SU-DHL-6 (cell line): ENCODE measurements at regions not wholly inside any gene's neighbourhood (a gene's known extent, or its start where the extent isn't known, plus 50 kb on each side); places are given as distances from the start of the nearest gene placed in this dataset.

ENCODE experiments used
- H2AFZ ChIP-seq: fragments of 200-600 bp; sonication (generic); 2 replicates; pipeline ENCODE4 v1.6.1; 2014; ENCODE audit warnings: low read depth, mild to moderate bottlenecking, moderate library complexity, mixed read lengths, antibody characterized with exemption, low read length; ENCODE audit not compliant: severe bottlenecking
- H3F3A ChIP-seq: fragments of 200-600 bp; shearing (Covaris generic); 2 replicates; pipeline ENCODE4 v1.6.0; 2016; ENCODE audit warnings: antibody characterized with exemption, mild to moderate bottlenecking; ENCODE audit not compliant: insufficient read depth
- H3K27ac ChIP-seq: fragments of 200-600 bp; sonication (generic); 2 replicates; pipeline ENCODE4 v1.5.1; 2016; ENCODE audit warnings: low read depth, mild to moderate bottlenecking, low read length, moderate library complexity, mixed read lengths
- H3K27me3 ChIP-seq: fragments of 200-600 bp; sonication (generic), shearing (Covaris generic); 2 replicates; pipeline ENCODE4 v1.6.0; 2014; ENCODE audit warnings: mild to moderate bottlenecking, low read length
- H3K36me3 ChIP-seq: fragments of 200-600 bp; sonication (generic); 2 replicates; pipeline ENCODE4 v1.6.1; 2014; ENCODE audit warnings: mild to moderate bottlenecking, low read length, mixed read lengths
- H3K4me2 ChIP-seq: fragments of 300-600, 200-600 bp; shearing (Covaris generic), sonication (generic); 2 replicates; pipeline ENCODE4 v1.6.0; 2014; ENCODE audit warnings: low read length, low read depth, mild to moderate bottlenecking; ENCODE audit not compliant: poor library complexity, severe bottlenecking
- H3K4me3 ChIP-seq: fragments of 200-600 bp; sonication (generic); 2 replicates; pipeline ENCODE4 v1.5.1; 2014; ENCODE audit warnings: antibody characterized with exemption, low read length, mild to moderate bottlenecking, mixed read lengths; ENCODE audit not compliant: insufficient read depth, poor library complexity, severe bottlenecking
- H3K79me2 ChIP-seq: fragments of 200-600 bp; sonication (generic); 2 replicates; pipeline ENCODE4 v1.6.1; 2014; ENCODE audit warnings: mild to moderate bottlenecking, low read length, moderate library complexity; ENCODE audit not compliant: insufficient read depth
- H3K9ac ChIP-seq: fragments of 200-600 bp; sonication (generic); 2 replicates; pipeline ENCODE4 v1.7.0; 2014; ENCODE audit warnings: mild to moderate bottlenecking, low read length
- H3K9me2 ChIP-seq: fragments of 200-600 bp; sonication (generic); replicated peaks from 2 replicates; pipeline ENCODE4 v1.6.1; 2014; ENCODE audit warnings: low read length; ENCODE audit not compliant: insufficient read depth
- H3K9me3 ChIP-seq: fragments of 200-600 bp; sonication (generic); 2 replicates; pipeline ENCODE4 v1.6.1; 2014; ENCODE audit warnings: low read length, mixed read lengths; ENCODE audit not compliant: insufficient read depth
- H4K20me1 ChIP-seq: fragments of 200-600 bp; sonication (generic); 2 replicates; pipeline ENCODE4 v1.6.1; 2014; ENCODE audit warnings: low read depth, mild to moderate bottlenecking, antibody characterized with exemption, low read length, moderate library complexity, mixed read lengths
- EZH2phosphoT487 ChIP-seq: fragments of 200-600 bp; sonication (generic), shearing (Covaris generic); conservative IDR thresholded peaks from 2 replicates; pipeline ENCODE4 v1.6.1; 2018; ENCODE audit warnings: mild to moderate bottlenecking, antibody characterized with exemption, low read length, moderate library complexity, mixed read lengths
- TF ChIP-seq, protein P1 (sequence below): fragments of 200-600 bp; sonication (generic); IDR thresholded peaks from one replicate; pipeline ENCODE4 v1.5.1; 2017; ENCODE audit warnings: antibody characterized with exemption, mild to moderate bottlenecking, low read length, moderate library complexity; ENCODE audit not compliant: insufficient read depth, poor library complexity, severe bottlenecking

DNA sequence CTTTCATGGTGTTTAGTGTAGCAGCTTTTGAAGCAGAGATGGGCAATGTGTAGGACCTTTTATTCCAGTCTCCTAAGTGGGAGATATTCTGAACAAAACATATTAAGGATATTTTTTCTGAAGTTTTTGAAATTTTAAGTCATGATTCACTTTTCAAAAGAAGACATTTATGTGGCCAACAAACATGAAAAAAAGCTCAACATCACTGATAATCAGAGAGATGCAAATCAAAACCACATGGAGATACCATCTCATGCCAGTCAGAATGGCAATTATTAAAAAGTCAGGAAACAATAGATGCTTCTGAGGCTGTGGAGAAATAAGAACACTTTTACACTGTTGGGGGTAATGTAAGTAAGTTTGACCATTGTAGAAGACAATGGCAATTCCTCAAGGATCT, 76.0 kb downstream of the FAT4 start:
- H3F3A ChIP-seq: no peaks in the 10 kb centered on the region
- no peaks in the 10 kb centered on the region for H3K36me3 ChIP-seq
- no peak overlapping the region for H3K27ac ChIP-seq
- no peaks in the 10 kb centered on the region for H3K9me2 ChIP-seq
- no peak for TF ChIP-seq EZH2phosphoT487
- TF ChIP-seq, protein P1, sequence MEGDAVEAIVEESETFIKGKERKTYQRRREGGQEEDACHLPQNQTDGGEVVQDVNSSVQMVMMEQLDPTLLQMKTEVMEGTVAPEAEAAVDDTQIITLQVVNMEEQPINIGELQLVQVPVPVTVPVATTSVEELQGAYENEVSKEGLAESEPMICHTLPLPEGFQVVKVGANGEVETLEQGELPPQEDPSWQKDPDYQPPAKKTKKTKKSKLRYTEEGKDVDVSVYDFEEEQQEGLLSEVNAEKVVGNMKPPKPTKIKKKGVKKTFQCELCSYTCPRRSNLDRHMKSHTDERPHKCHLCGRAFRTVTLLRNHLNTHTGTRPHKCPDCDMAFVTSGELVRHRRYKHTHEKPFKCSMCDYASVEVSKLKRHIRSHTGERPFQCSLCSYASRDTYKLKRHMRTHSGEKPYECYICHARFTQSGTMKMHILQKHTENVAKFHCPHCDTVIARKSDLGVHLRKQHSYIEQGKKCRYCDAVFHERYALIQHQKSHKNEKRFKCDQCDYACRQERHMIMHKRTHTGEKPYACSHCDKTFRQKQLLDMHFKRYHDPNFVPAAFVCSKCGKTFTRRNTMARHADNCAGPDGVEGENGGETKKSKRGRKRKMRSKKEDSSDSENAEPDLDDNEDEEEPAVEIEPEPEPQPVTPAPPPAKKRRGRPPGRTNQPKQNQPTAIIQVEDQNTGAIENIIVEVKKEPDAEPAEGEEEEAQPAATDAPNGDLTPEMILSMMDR: no peak
- H3K4me2 ChIP-seq: no peak overlapping the region
- H3K4me3 ChIP-seq: no peak overlapping the region
- H3K79me2 ChIP-seq: no peaks in the 10 kb centered on the region
- H2AFZ ChIP-seq: no peak overlapping the region
- no peaks in the 10 kb centered on the region for H4K20me1 ChIP-seq
- no peaks in the 10 kb centered on the region for H3K27me3 ChIP-seq
- H3K9ac ChIP-seq: no peak overlapping the region
- no peaks in the 10 kb centered on the region for H3K9me3 ChIP-seq

DNA sequence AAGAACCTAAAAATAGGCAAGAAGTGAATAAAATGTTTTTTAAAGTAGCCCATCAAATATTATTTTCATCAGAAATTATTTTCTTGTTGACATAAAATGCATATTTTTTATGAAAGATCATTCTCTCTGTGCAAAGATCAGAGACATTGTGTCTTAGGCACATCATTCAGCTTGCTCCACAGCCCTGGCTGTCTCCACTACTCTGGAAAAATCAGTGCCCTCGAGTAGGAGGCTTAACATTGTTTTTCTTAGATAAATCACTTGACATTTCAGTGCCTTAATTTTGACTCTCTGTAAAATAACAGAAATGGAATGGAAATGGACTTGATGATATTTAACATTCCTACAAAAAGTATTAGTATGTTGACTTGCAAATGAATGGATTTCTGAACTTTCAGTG, 77.9 kb downstream of the FAT4 start:
- Histone ChIP-seq H3K9ac (no peak overlapping the region), H3K36me3 (no peaks in the 10 kb centered on the region), H3K79me2 (no peaks in the 10 kb centered on the region), H4K20me1 (no peaks in the 10 kb centered on the region), H3K4me2 (no peak overlapping the region), H3K9me2 (no peaks in the 10 kb centered on the region), H2AFZ (no peak overlapping the region), H3K4me3 (no peak overlapping the region), H3K27me3 (no peaks in the 10 kb centered on the region), H3K9me3 (no peaks in the 10 kb centered on the region), H3F3A (no peaks in the 10 kb centered on the region), H3K27ac (no peak overlapping the region)
- TF ChIP-seq, protein P1: no peak

DNA sequence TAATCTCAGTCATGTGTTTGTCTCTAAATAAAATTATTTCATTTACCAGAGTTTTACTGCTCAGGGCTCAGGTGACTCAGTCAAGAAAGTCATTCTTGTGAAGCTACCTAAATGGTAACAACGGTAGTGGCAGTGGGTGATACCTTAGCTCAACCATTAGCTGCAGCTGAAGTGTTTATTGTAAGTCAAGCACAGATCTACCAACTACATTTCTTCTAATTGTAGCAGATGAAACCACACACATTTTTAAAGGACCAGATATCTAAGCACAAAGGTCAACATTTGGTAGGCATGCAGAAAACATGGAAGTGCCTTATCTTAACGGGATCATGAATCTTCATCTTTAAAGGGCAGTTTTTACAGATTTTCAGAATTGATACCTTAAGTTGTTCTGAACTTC, 79.1 kb downstream of the FAT4 start:
- H3K36me3 ChIP-seq: no peaks in the 10 kb centered on the region
- no peak overlapping the region for H3K4me2 ChIP-seq
- no peak for TF ChIP-seq EZH2phosphoT487
- TF ChIP-seq, protein P1: no peak
- H3K4me3 ChIP-seq: no peak overlapping the region
- H3F3A ChIP-seq: no peaks in the 10 kb centered on the region
- no peaks in the 10 kb centered on the region for H3K9me3 ChIP-seq
- H3K27me3 ChIP-seq: no peaks in the 10 kb centered on the region
- no peaks in the 10 kb centered on the region for H3K9me2 ChIP-seq
- H3K9ac ChIP-seq: no peak overlapping the region
- H3K27ac ChIP-seq: no peak overlapping the region
- no peaks in the 10 kb centered on the region for H3K79me2 ChIP-seq
- no peak overlapping the region for H2AFZ ChIP-seq
- H4K20me1 ChIP-seq: no peaks in the 10 kb centered on the region

DNA sequence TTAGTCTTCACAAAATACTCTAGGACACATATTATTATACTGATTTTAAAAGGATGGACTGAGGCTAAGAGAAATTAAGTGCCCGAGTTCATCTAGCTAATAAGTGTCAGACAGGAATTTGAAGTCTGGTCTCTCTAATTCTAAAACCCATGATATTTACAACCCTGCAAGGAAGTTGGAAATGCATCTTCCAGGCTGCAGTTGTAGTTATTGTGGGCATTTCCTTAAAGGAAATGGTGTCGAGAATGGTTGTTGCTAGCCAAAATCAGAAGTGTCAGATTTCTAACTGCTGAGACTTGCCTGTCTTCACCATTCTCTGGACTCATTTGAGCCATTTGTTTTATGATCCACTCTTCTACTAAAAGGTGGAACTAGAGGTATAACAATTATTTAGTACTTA, 82.5 kb downstream of the FAT4 start:
- Histone ChIP-seq H3F3A (no peaks in the 10 kb centered on the region), H3K79me2 (no peaks in the 10 kb centered on the region), H3K4me2 (no peak overlapping the region), H4K20me1 (no peaks in the 10 kb centered on the region), H2AFZ (no peak overlapping the region), H3K9me3 (no peaks in the 10 kb centered on the region), H3K27me3 (no peaks in the 10 kb centered on the region), H3K36me3 (no peaks in the 10 kb centered on the region), H3K9ac (no peak overlapping the region), H3K27ac (no peak overlapping the region), H3K4me3 (no peak overlapping the region), H3K9me2 (no peaks in the 10 kb centered on the region)
- TF ChIP-seq, protein P1: no peak
- no peak for TF ChIP-seq EZH2phosphoT487
